T-helper 2 cell treated with Interferon-gamma antibody and Interleukin-4, amounts not matched to agents 100 ng/mL and 5 ng/mL, for 36 hours (primary cell): ENCODE measurements at regions not wholly inside any gene's neighbourhood (a gene's known extent, or its start where the extent isn't known, plus 50 kb on each side); places are given as distances from the start of the nearest gene placed in this dataset.
"Not testable (repeated sequence)": the region's sequence is repeated elsewhere in the genome, so short reads cannot be mapped to it uniquely, and the experiment has no call there.

ENCODE experiments used
- intact Hi-C: fragments of 100-400 bp; cut with micrococcal nuclease; formaldehyde crosslinking; loops from one replicate; pipeline ENCODE4 v1.15.1; 2023

- intact Hi-C loops = no loop called here
Observed at GRCh38 chr5:120083851-120084542, 380.1 kb upstream of the PRR16 start.

GRCh38 chr5:120084543-120084870 lies 379.6 kb upstream of the PRR16 start:
- intact Hi-C loops = no loop called here

DNA sequence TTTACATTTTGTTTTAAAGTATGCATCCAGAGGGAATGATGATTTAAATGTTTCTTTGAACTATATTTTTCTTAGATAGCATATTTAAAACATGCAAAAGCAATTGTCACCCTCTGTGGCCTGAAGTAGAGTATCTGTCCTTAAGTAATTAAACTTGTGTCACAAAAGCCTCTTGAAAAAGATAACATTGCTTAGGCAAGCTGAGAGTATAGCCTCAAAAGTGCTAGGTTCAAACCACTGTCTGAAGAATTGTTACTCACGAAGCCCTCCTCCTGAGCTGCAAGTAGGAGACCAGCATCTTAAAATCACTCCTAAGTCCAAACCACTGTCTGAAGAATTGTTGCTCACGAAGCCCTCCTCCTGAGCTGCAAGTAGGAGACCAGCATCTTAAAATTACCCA lies 378.0 kb upstream of the PRR16 start:
- intact Hi-C loops = loop anchor here (5.0 kb wide), 1 partner anchor 371 kb away; no protein-coding TSS in a partner anchor

- intact Hi-C loops = loop anchor here (5.0 kb wide), 1 partner anchor 369 kb away; no protein-coding TSS in a partner anchor
Observed at GRCh38 chr5:120088412-120088811, 375.7 kb upstream of the PRR16 start.

DNA sequence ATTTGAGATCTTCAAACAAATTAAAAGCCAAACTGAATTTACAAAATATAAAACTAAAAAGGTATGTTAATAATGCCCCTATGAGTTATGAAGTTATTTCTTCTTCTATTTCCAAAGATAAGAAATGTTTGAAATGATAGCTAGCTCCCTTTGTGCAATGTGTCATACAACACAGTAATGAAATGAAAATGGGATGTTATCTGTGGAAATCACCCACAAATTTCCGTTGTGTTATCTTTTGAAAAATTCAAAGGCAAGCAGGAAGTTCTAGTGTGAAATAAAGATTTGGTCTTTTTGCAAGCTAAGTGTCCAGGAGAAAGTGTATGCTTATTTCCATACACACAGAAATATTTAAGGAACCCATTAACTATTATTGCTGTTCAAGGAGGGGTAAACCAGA lies 375.3 kb upstream of the PRR16 start:
- intact Hi-C loops = loop anchor here (5.0 kb wide), 1 partner anchor 368 kb away; no protein-coding TSS in a partner anchor

DNA sequence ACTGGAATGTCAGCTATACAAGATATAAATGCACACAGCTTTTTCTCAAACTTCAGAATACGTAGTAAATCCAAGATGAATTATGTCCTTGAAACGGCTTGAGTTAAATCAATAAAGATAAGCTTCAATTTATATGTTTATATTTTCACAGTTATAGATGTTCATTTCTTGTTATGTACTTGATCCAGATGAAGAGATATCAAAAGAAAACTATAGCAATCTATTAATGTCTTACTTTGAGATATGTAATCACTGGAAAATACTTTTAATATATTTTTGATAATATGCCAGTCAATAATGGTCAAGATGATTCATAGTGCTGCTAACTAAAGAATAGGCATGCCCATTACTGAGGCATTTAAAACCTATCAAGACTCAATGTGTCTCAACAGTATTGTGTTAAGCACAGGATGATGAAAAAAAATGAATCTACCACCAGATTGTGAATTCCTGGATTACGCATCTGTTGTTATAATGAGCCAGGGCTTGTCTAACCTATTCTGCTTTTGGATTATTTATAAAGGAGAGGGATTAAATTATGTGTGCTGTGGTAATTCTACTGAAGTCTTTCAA lies 372.6 kb upstream of the PRR16 start:
- intact Hi-C loops = no loop called here

DNA sequence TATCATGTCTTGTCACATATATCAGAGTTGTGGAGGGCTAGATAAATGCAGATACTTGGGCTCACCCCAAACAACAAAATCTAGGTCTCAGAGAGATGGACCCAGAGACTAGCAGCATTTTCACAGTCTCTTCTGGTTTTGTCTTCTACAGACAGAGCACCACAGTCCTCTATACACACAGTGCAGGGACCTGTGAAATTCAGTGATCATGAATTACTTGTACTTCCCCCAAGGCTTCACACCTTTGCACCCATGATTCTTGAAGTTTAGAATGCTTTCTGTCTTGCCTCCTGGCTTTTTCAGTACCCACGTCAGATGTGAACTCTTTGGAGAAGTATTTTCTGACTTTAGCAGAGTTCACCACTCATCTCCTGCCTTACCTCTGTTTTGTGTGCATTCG lies 371.5 kb upstream of the PRR16 start:
- intact Hi-C loops = no loop called here

GRCh38 chr5:120093178-120093577 lies 370.9 kb upstream of the PRR16 start:
- intact Hi-C loops = no loop called here

- intact Hi-C loops = no loop called here
Observed at GRCh38 chr5:120096413-120096812, 367.7 kb upstream of the PRR16 start.

- intact Hi-C loops = no loop called here
Observed at GRCh38 chr5:120098426-120098825, 365.7 kb upstream of the PRR16 start.

GRCh38 chr5:120098902-120099535 lies 365.1 kb upstream of the PRR16 start:
- intact Hi-C loops = no loop called here

DNA sequence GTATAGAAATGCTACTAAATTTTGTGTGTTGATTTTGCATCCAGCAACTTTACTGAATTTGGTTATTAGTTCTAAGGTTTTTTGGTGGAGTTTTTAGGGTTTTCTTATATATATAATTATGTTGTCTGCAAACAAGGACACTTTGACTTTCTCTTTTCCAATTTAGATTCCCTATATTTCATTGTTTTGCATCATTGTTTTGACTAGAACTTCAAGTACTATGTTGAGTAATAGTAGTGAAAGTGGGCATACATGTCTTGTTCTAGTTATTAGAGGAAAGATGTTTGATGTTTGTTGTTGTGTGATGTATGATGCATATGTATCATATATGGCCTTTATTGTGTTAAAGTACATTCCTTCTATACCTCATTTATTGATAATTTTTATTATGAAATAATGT lies 362.3 kb upstream of the PRR16 start:
- intact Hi-C loops = no loop called here

DNA sequence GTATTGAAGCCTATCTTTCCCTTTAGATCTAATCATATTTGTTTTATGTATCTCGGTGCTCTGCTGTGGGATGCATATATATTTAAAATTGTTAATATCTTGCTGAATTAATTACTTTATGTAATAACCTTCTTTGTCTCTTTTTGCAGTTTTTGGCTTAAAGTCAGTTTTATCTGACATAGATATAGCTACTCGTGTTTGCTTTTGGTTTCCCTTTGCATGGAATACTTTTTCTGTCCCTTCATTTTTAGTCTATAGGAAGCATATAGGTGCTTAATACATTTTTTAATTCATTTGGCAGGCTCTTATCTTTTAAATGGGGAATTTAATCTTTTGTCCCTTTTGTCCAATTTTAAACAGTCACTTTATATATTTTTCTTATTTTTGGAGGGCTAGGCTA lies 360.6 kb upstream of the PRR16 start:
- intact Hi-C loops = no loop called here

DNA sequence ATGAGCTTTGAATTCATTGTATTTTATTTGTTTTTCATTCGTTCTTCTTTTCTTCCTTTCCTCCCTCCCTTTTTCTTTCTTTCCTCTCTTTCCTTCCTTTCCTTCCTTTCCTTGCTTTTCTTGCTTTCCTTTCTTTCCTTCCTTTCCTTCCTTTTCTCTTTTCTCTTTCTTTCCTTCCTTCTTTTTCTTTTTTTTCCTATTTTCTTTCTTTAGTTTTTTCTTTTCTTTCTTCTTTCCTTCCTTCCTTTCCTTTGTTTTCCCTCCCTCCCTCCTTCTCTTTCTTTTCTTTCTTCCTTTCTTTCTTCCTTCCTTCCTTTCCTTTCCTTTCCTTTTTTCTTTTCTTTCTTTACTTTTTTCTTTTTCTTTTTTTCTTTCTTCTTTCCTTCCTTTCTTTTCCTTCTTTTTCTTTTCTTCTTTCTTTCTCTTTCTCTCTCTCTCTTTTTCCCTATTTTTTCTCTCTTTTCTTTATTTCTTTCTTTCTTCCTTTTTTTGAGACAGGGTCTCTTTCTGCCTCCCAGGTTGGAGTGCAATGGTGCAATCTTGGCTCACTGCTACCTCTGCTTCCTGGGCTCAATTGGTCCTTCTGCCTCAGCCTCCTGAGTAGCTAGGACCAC lies 357.1 kb upstream of the PRR16 start:
- intact Hi-C loops = no loop called here

GRCh38 chr5:120108586-120109248 lies 355.4 kb upstream of the PRR16 start:
- intact Hi-C loops = no loop called here

DNA sequence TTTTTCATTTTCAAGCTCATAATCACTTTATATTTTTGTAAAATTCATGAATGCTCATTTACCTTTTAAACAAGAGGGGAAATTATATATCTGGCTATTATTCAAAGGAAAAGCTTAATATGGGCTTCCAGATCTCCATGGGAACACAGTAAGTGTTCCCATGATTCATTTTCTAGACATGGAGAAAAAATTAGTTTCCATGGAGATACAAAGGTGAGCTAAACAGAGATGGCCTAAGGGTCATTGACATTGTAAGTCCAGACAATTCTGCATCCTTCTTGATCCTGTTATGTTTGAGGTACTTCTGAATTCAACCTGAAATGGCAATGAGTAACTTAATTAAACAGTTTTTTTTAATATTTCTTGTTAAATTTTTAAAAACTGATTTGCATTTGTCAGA lies 341.4 kb upstream of the PRR16 start:
- intact Hi-C loops = no loop called here

DNA sequence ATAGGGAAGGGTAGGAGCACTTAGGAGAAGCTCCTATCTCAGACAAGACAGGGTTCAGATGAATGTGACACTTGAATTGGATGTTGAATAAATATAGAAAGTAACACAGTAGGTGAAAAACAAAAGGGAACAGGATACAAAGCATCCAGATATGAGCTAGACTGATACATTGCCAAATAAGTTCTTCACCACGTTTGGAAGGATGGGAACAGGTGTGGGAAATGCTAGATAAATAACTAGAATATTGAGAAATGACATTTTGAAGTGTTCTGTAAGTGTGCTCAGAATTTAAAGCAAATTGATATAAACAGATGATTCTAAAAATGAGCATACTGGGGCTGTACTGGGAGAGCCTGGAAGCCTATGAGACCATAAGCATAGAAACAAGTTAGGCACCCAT lies 340.1 kb upstream of the PRR16 start:
- intact Hi-C loops = no loop called here

DNA sequence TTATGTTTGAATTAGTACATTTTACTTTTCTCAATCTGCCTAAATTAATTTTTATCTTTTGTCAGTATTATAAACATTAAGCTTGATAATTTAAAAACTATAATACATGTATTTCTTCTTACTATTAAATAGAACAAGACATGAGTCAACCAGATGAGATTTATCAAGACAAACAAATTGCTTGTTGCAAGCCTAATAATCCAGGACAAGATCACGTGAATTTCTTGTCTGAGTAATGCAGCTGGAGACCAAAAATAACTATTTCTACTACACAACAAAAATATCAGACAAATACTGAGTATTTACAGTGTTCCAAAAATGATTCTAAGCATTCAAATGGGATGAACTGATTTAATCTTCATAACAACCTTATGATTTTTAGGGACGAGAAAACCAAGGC lies 339.1 kb upstream of the PRR16 start:
- intact Hi-C loops = no loop called here

GRCh38 chr5:120132347-120132746 lies 331.8 kb upstream of the PRR16 start:
- intact Hi-C loops = not testable (repeated sequence)

- intact Hi-C loops = no loop called here
Observed at GRCh38 chr5:120134944-120135343, 329.2 kb upstream of the PRR16 start.

- intact Hi-C loops = no loop called here
Observed at GRCh38 chr5:120137582-120137981, 326.5 kb upstream of the PRR16 start.

- intact Hi-C loops = no loop called here
Observed at GRCh38 chr5:120139039-120139438, 325.1 kb upstream of the PRR16 start.
